ENCODE measurements at regions not wholly inside any gene's neighbourhood (a gene's known extent, or its start where the extent isn't known, plus 50 kb on each side); places are given as distances from the start of the nearest gene placed in this dataset.
A peak's percentile ranks its signal among the peaks of the same experiment; 100 is the strongest.

- DNase-seq, result no peak
Observed at GRCh38 chr4:119823891-119824290, 195.3 kb upstream of the PDE5A start.

- no peak for DNase-seq
Observed at GRCh38 chr4:119823045-119823444, 194.4 kb upstream of the PDE5A start.

DNA sequence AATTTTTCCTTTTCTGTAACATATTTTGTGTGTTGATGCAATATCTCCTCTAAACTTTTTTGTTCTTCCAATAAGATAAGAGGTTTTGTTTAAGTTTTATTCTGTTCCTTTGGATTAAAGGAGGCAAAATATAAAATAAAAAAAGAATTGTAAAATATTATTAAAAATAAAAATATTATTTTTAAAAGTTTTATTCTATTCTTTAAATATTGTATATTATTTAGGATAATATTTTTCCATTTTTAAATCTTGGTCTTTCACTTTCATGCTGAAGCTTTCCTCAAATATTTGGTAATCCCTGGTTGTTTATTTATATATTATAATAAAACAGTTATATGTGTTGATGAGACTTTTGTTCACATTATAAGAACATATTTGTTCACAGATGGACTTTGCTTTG, 187.9 kb upstream of the PDE5A start:
- DNase-seq, result no peak

DNA sequence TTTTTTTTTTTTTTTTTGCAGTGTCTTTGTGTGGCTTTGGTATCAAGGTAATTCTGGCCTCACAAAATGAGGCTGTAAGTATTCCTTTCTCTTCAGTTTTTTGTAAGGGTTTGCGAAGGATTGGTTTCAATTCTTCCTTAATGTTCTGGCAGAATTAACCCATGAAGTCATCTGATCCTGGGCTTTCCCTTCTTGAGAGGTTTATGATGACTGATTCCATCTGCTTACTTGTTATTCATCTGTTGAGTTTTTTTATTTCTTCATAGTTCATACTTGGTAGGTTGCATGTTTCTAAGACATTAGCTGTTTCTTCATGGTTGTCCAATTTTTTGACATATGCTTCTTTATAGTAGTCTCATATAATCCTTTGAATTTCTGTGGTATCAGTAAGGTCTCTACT, 181.4 kb upstream of the PDE5A start:
- no peak for DNase-seq

DNA sequence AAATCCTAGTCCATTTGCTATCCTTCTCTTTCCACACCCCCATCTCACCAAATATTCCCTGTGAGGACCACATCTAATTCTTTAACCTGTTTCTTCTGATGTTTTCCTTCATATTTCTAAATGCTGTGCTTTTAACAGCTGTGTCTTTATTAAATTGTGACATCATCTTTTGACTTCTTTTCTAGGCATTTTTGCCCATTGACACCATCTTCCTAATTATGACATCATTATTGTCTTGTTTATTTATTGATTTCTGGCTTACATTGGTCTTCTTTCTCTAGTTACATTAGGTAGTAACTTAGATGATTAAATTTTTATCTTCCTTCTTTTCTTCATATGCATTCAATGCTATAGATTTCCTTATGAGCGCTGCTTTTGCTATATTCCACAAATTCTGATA, 175.8 kb upstream of the PDE5A start:
- DNase-seq, result no peak

- DNase-seq, result no peak
Observed at GRCh38 chr4:119797238-119797894, 168.8 kb upstream of the PDE5A start.

DNA sequence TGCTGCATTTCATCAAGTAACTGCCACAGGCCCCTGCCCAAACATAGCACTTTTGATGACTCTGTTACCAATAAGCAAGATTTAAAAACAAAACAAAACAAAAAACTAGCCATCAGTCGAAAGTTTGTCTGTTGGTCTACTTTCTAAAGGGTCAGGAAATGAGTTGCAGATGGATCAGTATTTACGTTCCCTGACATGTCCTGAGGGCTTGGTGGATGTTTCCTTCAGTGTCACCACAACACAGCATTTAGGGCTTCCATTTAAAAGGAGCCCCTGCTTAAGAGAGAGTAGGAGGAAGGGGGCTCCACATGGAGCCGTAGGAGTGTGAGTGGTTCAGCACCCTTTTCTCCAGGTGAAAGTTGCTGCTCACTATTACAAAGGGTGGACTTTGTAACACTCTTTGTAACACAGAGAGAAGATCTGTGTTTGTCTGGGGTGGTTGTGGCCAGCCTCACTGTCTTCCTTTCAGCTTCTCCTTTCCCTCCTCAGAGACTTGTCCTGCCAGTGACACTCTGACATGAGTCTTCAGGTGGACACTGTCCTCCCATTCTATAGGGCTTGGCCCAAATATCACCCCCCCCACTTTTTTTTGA, 167.5 kb upstream of the PDE5A start:
- no peak for DNase-seq

DNA sequence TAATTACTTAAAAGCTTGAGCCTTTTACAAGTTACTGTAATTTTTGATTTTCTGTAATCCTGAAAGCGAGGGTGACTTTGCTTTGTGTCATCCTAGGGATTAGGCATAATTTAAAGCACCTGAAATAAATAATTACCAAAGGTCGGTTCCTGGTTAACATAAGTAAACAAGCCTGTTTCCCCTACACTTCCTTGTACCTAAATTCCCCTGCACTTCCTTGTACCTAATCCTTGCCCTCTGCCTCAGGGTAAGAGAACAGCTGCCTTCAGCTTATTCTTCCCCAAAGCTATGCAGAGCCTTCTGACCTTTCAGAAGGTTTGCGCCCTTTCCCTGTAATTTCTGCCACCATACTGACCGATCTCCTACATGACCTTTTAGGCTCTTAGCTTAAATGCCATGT, 166.1 kb upstream of the PDE5A start:
- DNase-seq, result no peak

- no peak for DNase-seq
Observed at GRCh38 chr4:119794113-119794512, 165.5 kb upstream of the PDE5A start.

DNA sequence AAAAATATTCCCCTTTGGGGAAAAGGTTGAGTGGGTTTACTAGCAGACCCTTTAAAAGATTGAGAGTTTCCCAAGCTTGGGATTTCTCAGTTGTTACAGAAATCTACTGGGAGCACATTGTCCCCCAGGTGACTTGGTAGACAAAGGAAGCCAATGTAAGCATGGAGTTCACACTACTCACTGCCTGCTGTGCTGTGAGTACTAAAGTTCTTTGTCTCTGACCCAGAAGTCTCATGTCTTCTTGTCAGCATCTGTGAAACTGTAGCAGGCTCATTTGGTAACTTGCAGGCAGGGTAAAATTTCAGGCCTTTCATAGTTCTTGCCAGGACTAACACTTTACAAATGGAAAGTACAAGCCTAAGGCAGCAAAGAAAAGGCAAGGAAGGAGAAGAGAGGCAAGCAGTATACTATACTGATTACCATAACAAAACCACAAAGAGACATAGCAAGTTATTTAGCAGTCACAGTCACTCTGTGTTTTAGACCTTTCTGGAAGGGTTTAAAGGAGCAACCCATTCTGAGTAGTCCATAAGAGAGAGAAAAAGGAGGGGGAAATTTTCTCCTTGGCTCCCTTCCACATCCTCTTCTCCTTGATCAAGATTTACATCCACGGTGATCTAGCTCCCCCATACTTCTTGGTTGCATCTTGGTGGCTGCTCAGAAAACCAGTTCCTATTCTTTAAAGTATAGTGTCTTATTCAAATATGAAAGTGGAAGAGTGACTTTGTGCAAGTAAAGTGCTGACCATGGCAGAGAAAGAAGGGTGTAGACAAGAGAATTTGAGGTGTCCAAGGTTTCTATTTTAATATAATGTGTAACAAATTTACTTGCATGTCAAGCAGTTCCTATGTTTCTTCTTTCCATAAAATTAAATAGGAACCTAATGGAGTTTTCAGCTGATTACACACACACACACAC, 160.0 kb upstream of the PDE5A start:
- DNase-seq, result no peak

GRCh38 chr4:119785963-119786362, 157.4 kb upstream of the PDE5A start:
- no peak for DNase-seq

DNA sequence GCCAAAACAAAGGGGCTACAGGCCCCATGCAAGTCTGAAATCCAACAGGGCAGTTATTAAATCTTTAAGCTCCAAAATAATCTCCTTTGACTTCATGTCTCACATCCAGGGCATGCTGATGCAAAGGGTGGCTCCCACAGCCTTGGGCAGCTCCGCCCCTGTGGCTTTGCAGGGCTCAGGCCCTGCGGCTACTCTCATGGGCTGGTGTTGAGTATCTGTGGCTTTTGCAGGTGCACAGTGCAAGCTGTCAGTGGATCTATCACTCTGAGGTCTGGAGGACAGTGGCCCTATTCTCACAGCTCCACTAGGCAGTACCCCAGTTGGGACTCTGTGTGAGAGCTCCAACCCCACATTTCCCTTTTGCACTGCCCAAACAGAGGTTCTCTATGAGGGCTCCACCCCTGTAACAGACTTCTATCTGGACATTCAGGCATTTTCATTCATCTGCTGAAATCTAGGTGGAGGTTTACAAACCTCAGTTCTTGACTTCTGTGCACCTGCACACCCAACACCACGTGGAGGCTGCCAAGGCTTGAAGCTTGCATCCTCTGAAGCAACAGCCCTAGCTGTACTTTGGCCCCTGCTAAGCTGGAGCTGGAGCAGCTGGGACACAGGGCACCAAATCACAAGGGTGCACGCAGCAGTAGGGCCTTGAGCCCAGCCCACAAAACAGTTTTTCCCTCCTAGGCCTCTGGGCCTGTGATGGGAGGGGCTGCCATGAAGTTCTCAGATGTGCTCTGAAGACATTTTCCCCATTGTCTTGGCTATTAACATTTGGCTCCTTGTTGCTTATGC, 154.8 kb upstream of the PDE5A start:
- DNase-seq, result no peak

DNA sequence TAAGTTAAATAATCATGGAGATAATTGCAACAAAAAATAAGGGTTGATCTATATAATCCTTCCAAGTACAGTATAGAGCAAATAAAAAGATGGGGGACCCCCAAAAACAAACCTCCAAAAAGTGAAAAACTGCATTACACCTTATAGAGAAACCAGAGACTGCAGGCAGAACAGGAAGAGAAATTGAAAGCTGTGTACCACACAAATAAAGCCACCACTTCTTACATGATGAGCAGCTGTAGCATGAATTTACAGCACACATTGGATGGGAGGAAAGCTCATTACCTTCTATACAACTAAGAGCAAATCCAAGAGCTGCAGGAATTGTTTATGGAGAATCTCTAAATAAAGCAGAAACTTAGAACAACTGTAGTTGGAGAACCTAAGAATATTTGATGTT, 152.4 kb upstream of the PDE5A start:
- DNase-seq, result no peak

- no peak for DNase-seq
Observed at GRCh38 chr4:119774840-119775239, 146.2 kb upstream of the PDE5A start.

DNA sequence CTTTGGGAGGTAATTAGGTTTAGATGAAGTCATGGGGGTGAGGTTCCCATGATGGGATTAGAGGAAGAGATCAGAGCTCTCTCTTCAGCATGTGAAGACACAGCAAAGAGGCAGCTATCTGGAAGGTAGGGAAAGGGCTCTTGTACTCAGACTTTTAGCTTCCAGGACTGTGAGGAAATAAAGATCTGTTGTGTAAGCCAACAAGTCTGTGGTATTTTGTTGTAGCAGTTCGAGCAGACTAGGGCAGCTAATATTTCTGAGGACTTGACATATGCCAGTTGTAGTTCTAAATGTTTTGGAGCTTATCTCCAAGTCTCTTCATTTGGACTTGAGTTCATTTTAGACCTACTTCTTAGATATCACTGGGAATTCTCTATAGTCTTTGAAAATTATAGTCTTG, 137.3 kb upstream of the PDE5A start:
- no peak for DNase-seq

- DNase-seq, result no peak
Observed at GRCh38 chr4:119765469-119765868, 136.9 kb upstream of the PDE5A start.

DNA sequence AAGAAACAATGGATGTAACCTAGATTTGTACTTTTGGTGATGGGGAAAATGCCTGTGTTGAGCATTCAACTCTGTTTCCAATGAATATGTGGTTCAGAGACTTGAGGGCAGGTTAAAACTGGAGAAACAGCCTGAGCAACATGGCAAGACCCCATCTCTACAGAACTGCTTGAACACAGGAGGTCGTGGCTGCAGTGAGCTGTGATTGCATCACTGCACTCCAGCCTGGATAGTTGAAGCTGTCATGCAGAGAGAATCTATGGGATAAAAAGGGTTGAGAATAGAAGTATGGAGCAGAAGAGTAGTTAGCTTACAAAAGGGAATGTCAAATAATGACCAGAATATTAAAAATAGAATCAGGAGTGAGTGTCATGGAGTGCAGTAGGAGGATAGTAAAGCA, 134.8 kb upstream of the PDE5A start:
- DNase-seq, result no peak

- no peak for DNase-seq
Observed at GRCh38 chr4:119755599-119755998, 127.0 kb upstream of the PDE5A start.

GRCh38 chr4:119752936-119753335, 124.3 kb upstream of the PDE5A start:
- no peak for DNase-seq

DNA sequence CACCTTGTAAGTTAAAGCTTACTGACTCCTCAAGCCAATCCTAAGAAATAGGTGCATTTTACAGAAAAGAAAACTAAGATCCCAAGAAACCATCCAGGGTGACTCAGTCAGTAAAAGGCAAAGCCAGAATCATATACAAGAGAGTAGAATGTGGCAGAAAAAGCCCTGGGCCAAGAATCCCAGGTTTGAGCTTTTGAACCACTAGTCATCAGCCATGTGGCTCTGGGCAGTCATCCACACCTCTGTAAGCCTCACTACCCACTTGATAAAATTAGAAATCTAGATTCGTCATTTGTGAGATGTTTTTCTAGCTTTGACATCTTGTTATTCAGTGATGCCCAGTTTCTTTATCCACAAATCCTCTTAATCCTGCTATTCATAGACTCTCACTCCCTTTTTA, 122.2 kb upstream of the PDE5A start:
- no peak for DNase-seq

- no peak for DNase-seq
Observed at GRCh38 chr4:119750048-119750447, 121.4 kb upstream of the PDE5A start.

GRCh38 chr4:119748853-119749252, 120.2 kb upstream of the PDE5A start:
- peak; percentile 53 for DNase-seq

DNA sequence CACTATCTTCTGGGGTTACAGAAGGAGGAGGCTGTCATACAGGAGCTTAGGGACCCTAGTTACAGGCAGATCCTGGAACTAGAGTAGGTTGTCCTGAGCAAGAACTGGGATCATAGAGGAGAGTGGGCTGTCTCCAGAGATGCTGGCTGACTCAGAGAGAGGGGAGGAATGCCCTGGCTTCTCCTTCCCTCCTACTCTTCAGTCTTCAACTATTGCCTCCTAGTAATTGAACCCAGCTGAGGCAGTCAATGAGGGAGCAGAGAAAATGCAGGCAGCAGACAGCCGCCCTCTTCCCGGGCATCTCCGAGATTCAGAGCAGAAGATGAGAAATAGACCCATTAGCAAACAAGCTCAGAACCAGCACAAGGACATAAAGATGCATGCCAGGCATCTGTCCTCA, 118.3 kb upstream of the PDE5A start:
- DNase-seq, result no peak

All from eye (tissue), 1 donor.